Ovary (tissue), 3 donors: ENCODE measurements at regions not wholly inside any gene's neighbourhood (a gene's known extent, or its start where the extent isn't known, plus 50 kb on each side); places are given as distances from the start of the nearest gene placed in this dataset.

Experiments
- EP300 ChIP-seq: sonication (generic); formaldehyde crosslinking; IDR thresholded peaks from one replicate; pipeline ENCODE4 v1.6.1; 2017; ENCODE audit warnings: antibody characterized with exemption
- TF ChIP-seq, protein P1 (sequence below), 3 donors: fragments of 450-650 bp in 2 of 3; fragments of 200-600 bp in 1 of 3; IDR thresholded peaks; one replicate each; pipeline versions ENCODE4 v1.5.1 to v1.8.0; 2016 to 2022; ENCODE audit warnings: antibody characterized with exemption in 3 of 3, mild to moderate bottlenecking in 1 of 3
- donor health status: DM: no; HTN: no; CAD: no.

DNA sequence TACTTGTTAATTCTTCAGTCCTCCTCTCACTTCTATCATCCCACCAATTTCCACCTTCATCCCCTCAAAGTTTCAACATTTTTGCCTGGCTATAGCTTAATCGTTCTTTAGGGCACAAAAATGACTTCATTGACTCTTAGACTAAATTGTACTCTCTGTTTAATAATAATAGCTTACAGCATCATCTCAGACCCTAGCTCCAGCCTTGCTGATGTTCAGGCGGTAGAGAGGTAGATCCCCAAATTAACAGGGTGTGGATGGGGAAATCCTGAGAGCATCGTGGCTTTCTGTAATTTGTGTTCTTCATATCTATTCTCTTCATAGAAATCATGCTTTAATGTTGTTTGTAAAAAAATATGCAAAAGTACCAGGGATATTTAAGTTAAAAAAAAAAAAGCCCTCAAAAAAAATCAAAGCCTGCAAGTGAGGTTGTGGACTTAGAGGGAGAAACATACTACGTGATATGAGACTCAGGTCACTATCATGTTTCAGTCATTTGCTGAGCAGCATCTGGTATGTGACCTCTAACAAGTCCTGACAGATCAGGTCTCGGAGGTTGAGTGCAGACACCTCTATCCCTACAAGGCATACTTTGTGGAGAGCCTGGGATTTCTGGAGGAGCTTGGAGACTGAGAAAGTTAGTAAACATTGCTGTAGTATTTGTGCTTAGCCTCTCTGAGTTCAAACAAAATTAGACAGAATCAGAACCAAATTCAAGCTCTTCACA, 1063.3 kb upstream of the CITED2 start:
- TF ChIP-seq, protein P1, sequence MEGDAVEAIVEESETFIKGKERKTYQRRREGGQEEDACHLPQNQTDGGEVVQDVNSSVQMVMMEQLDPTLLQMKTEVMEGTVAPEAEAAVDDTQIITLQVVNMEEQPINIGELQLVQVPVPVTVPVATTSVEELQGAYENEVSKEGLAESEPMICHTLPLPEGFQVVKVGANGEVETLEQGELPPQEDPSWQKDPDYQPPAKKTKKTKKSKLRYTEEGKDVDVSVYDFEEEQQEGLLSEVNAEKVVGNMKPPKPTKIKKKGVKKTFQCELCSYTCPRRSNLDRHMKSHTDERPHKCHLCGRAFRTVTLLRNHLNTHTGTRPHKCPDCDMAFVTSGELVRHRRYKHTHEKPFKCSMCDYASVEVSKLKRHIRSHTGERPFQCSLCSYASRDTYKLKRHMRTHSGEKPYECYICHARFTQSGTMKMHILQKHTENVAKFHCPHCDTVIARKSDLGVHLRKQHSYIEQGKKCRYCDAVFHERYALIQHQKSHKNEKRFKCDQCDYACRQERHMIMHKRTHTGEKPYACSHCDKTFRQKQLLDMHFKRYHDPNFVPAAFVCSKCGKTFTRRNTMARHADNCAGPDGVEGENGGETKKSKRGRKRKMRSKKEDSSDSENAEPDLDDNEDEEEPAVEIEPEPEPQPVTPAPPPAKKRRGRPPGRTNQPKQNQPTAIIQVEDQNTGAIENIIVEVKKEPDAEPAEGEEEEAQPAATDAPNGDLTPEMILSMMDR (IDR thresholded peaks at IDR 0.05), result no peak
- no peak for TF ChIP-seq EP300
